ENCODE measurements at regions not wholly inside any gene's neighbourhood (a gene's known extent, or its start where the extent isn't known, plus 50 kb on each side); places are given as distances from the start of the nearest gene placed in this dataset.

GRCh38 chr1:168782559-168783116, 53.6 kb upstream of the DPT start:
- no peak for DNase-seq (ENCODE audit: low read depth, low spot score)

GRCh38 chr1:168783458-168784210, 54.6 kb upstream of the DPT start:
- no peak for DNase-seq (ENCODE audit: low read depth, low spot score)

- no peak for DNase-seq (ENCODE audit: low read depth, low spot score)
Measured at GRCh38 chr1:168786476-168787330, 57.7 kb upstream of the DPT start.

GRCh38 chr1:168788258-168788657, 59.3 kb upstream of the DPT start:
- DNase-seq (ENCODE audit: low read depth, low spot score): no peak

GRCh38 chr1:168789501-168789900, 60.5 kb upstream of the DPT start:
- no peak for DNase-seq (ENCODE audit: low read depth, low spot score)

GRCh38 chr1:168792142-168792541, 63.1 kb upstream of the DPT start:
- no peak for DNase-seq (ENCODE audit: low read depth, low spot score)

- DNase-seq (ENCODE audit: low read depth, low spot score): no peak
Measured at GRCh38 chr1:168792592-168793125, 63.7 kb upstream of the DPT start.

GRCh38 chr1:168794057-168794456, 65.1 kb upstream of the DPT start:
- DNase-seq (ENCODE audit: low read depth, low spot score): no peak

- no peak for DNase-seq (ENCODE audit: low read depth, low spot score)
Measured at GRCh38 chr1:168795681-168796080, 66.7 kb upstream of the DPT start.

- no peak for DNase-seq (ENCODE audit: low read depth, low spot score)
Measured at GRCh38 chr1:168799927-168800605, 71.1 kb upstream of the DPT start.

GRCh38 chr1:168801032-168801745, 72.2 kb upstream of the DPT start:
- no peak for DNase-seq (ENCODE audit: low read depth, low spot score)

GRCh38 chr1:168803806-168804510, 75.0 kb upstream of the DPT start:
- no peak for DNase-seq (ENCODE audit: low read depth, low spot score)

- DNase-seq (ENCODE audit: low read depth, low spot score): no peak
Measured at GRCh38 chr1:168806952-168807351, 77.9 kb upstream of the DPT start.

GRCh38 chr1:168811176-168811575, 82.2 kb upstream of the DPT start:
- no peak for DNase-seq (ENCODE audit: low read depth, low spot score)

GRCh38 chr1:168819668-168820067, 90.7 kb upstream of the DPT start:
- no peak for DNase-seq (ENCODE audit: low read depth, low spot score)

- DNase-seq (ENCODE audit: low read depth, low spot score): no peak
Measured at GRCh38 chr1:168821434-168821833, 92.4 kb upstream of the DPT start.

- DNase-seq (ENCODE audit: low read depth, low spot score): no peak
Measured at GRCh38 chr1:168822911-168823310, 93.9 kb upstream of the DPT start.

GRCh38 chr1:168823988-168824387, 95.0 kb upstream of the DPT start:
- no peak for DNase-seq (ENCODE audit: low read depth, low spot score)

- DNase-seq (ENCODE audit: low read depth, low spot score): no peak
Measured at GRCh38 chr1:168824418-168825065, 95.5 kb upstream of the DPT start.

GRCh38 chr1:168825129-168825528, 96.1 kb upstream of the DPT start:
- no peak for DNase-seq (ENCODE audit: low read depth, low spot score)
